OCI-LY7 (cell line): ENCODE measurements at regions not wholly inside any gene's neighbourhood (a gene's known extent, or its start where the extent isn't known, plus 50 kb on each side); places are given as distances from the start of the nearest gene placed in this dataset.

Experiments used
- BruUV-seq: library from RNA; stranded (reverse); fragments of 400-500 nt; replicated peaks from 2 replicates; lab custom pipeline; 2021; lab: Mats Ljungman, UMichigan
- CTCF ChIA-PET: fragments of 300-600 bp; sonication (Branson Sonifier 250); formaldehyde crosslinking; loops from one replicate; lab custom pipeline; 2022; ENCODE audit warnings: antibody characterized with exemption; ENCODE audit not compliant: unreplicated experiment; lab: Charles Lee
- POLR2A ChIA-PET: fragments of 300-600 bp; sonication (Branson Sonifier 250); formaldehyde crosslinking; loops from one replicate; lab custom pipeline; 2022; ENCODE audit warnings: antibody characterized with exemption; lab: Charles Lee
- DNase-seq: peaks from one replicate; pipeline ENCODE4 v3.0.0-alpha.2; 2015; ENCODE audit warnings: low spot score
- H2AFZ ChIP-seq: fragments of 200-600 bp; sonication (generic), shearing (Covaris generic); 2 replicates; pipeline ENCODE4 v1.6.1; 2014; ENCODE audit warnings: mild to moderate bottlenecking, antibody characterized with exemption, low read length, moderate library complexity
- H3K27ac ChIP-seq: fragments of 200-600 bp; sonication (generic); 2 replicates; pipeline ENCODE4 v1.5.1; 2014; ENCODE audit warnings: mixed run types, low read depth, mild to moderate bottlenecking, moderate library complexity, low read length, inconsistent platforms; ENCODE audit not compliant: poor library complexity, severe bottlenecking
- H3K36me3 ChIP-seq: fragments of 200-600 bp; sonication (generic); 2 replicates; pipeline ENCODE4 v1.6.1; 2014; ENCODE audit warnings: mild to moderate bottlenecking, antibody characterized with exemption, low read length, moderate library complexity, mixed read lengths; ENCODE audit not compliant: insufficient read depth
- H3K4me1 ChIP-seq: fragments of 200-600 bp; sonication (generic); 2 replicates; pipeline ENCODE4 v1.5.1; 2014; ENCODE audit warnings: mild to moderate bottlenecking, low read length; ENCODE audit not compliant: insufficient read depth, poor library complexity, severe bottlenecking
- H3K4me2 ChIP-seq: fragments of 200-600 bp; sonication (generic); 2 replicates; pipeline ENCODE4 v1.6.1; 2014; ENCODE audit warnings: mild to moderate bottlenecking, low read length
- H3K4me3 ChIP-seq: fragments of 200-600 bp; sonication (generic); 2 replicates; pipeline ENCODE4 v1.5.1; 2014; ENCODE audit warnings: mild to moderate bottlenecking, low read depth, low read length; ENCODE audit not compliant: poor library complexity, severe bottlenecking
- H3K79me2 ChIP-seq: fragments of 200-600 bp; sonication (generic); 2 replicates; pipeline ENCODE4 v1.6.1; 2016; ENCODE audit warnings: low read depth, mild to moderate bottlenecking, low read length, moderate library complexity, mixed read lengths; ENCODE audit not compliant: insufficient read depth
- H3K9me2 ChIP-seq: fragments of 200-600 bp; sonication (generic); 2 replicates; pipeline ENCODE4 v1.6.1; 2016; ENCODE audit warnings: mild to moderate bottlenecking, low read length, mixed read lengths; ENCODE audit not compliant: insufficient read depth
- H3K9me3 ChIP-seq: fragments of 200-600 bp; sonication (generic); 2 replicates; pipeline ENCODE4 v1.6.1; 2014; ENCODE audit warnings: mild to moderate bottlenecking, mixed run types, low read length, mixed read lengths
- H4K20me1 ChIP-seq: fragments of 200-600 bp; sonication (generic); 2 replicates; pipeline ENCODE4 v1.6.1; 2014; ENCODE audit warnings: mild to moderate bottlenecking, antibody characterized with exemption, low read length, moderate library complexity, mixed read lengths; ENCODE audit not compliant: insufficient read depth
- CTCF ChIP-seq: fragments of 200-600 bp; sonication (generic); conservative IDR thresholded peaks from 2 replicates; pipeline ENCODE4 v1.5.1; 2014; ENCODE audit warnings: mild to moderate bottlenecking, antibody characterized with exemption, low read length, moderate library complexity, mixed read lengths
- EZH2phosphoT487 ChIP-seq: fragments of 200-600 bp; sonication (generic); IDR thresholded peaks from 2 replicates; pipeline ENCODE4 v1.6.1; 2018; ENCODE audit warnings: low read depth, borderline replicate concordance, mild to moderate bottlenecking, mixed run types, antibody characterized with exemption, low read length, moderate library complexity, mixed read lengths
- intact Hi-C: fragments of 100-400 bp; cut with micrococcal nuclease; formaldehyde crosslinking; loops from one replicate; pipeline ENCODE4 v1.10.0; 2022; ENCODE audit not compliant: unreplicated experiment

DNA sequence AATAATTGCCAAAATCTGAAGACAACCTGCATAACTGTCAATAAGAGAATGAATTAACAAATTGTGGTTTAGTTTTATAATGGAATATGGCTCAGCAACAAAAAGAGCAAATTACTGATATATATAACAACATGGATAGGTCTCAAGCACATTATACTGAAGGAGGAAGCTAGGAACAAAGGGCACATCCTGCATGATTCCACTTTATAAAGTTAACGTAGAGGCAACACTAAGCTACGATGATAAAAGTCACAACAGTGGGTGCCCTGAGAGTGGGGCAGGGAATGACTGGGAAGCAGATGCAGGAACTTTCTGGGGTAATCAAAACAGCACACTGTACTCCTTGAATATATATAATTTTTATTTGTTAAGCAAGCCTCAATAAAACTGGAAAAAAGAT lies 165.2 kb downstream of the RMI1 start:
- H3K27ac ChIP-seq, result no peak overlapping the region
- H4K20me1 ChIP-seq, result no peaks in the 10 kb centered on the region
- no peaks in the 10 kb centered on the region for H3K4me1 ChIP-seq
- no peaks in the 10 kb centered on the region for H3K9me2 ChIP-seq
- no peaks in the 10 kb centered on the region for H3K9me3 ChIP-seq
- DNase-seq, result no peak
- ChIA-PET CTCF (no interaction called here), POLR2A (no interaction called here)
- intact Hi-C loops, result no loop called here
- no peak overlapping the region for H3K4me2 ChIP-seq
- H2AFZ ChIP-seq, result no peak overlapping the region
- H3K36me3 ChIP-seq, result no peaks in the 10 kb centered on the region
- H3K79me2 ChIP-seq, result no peaks in the 10 kb centered on the region
- no peak overlapping the region for H3K4me3 ChIP-seq
- BruUV-seq, result no TSS peak
- TF ChIP-seq CTCF (no peak), EZH2phosphoT487 (no peak)

GRCh38 chr9:84146893-84147710 lies 166.5 kb downstream of the RMI1 start:
- TF ChIP-seq EZH2phosphoT487 (no peak), CTCF (no peak)
- ChIA-PET CTCF (no interaction called here), POLR2A (no interaction called here)
- Histone ChIP-seq H3K4me2 (no peak overlapping the region), H4K20me1 (no peaks in the 10 kb centered on the region), H3K27ac (no peak overlapping the region), H3K4me3 (no peak overlapping the region), H3K9me2 (no peaks in the 10 kb centered on the region), H2AFZ (no peak overlapping the region), H3K36me3 (no peaks in the 10 kb centered on the region), H3K9me3 (no peaks in the 10 kb centered on the region), H3K4me1 (no peaks in the 10 kb centered on the region), H3K79me2 (no peaks in the 10 kb centered on the region)
- intact Hi-C loops, result no loop called here
- DNase-seq, result no peak
- BruUV-seq, result no TSS peak

GRCh38 chr9:84151236-84151635 lies 170.6 kb downstream of the RMI1 start:
- Histone ChIP-seq H3K4me2 (no peak overlapping the region), H3K79me2 (no peaks in the 10 kb centered on the region), H3K9me2 (no peaks in the 10 kb centered on the region), H2AFZ (no peak overlapping the region), H3K4me3 (no peak overlapping the region), H3K4me1 (no peaks in the 10 kb centered on the region), H3K36me3 (no peaks in the 10 kb centered on the region), H3K9me3 (no peaks in the 10 kb centered on the region), H4K20me1 (no peaks in the 10 kb centered on the region), H3K27ac (no peak overlapping the region)
- CTCF ChIA-PET, result no interaction called here
- intact Hi-C loops, result no loop called here
- no TSS peak for BruUV-seq
- no peak for DNase-seq
- TF ChIP-seq EZH2phosphoT487, result no peak
- TF ChIP-seq CTCF, result no peak
- POLR2A ChIA-PET, result no interaction called here
